AG04450 (cell line): ENCODE measurements at regions not wholly inside any gene's neighbourhood (a gene's known extent, or its start where the extent isn't known, plus 50 kb on each side); places are given as distances from the start of the nearest gene placed in this dataset.

Experiments
- CTCF ChIA-PET: fragments of 300-600, 350-600 bp; formaldehyde crosslinking; extraction: SDS; loops from one replicate; lab custom pipeline; 2022; ENCODE audit warnings: antibody characterized with exemption, inconsistent platforms; lab: Charles Lee
- POLR2A ChIA-PET: fragments of 350-600 bp; formaldehyde crosslinking; extraction: SDS; loops from one replicate; lab custom pipeline; 2021; ENCODE audit warnings: antibody characterized with exemption, inconsistent platforms; lab: Yijun Ruan, JAX
- DNase-seq: peaks from one replicate; pipeline ENCODE4 v3.0.0-alpha.2; 2011; ENCODE audit warnings: low read depth, low spot score
- H3K27ac ChIP-seq: one replicate; pipeline ENCODE4 v1.5.1; 2012; ENCODE audit warnings: low read depth, low read length, control low read depth
- H3K27me3 ChIP-seq: one replicate; pipeline ENCODE4 v1.6.0; 2012; ENCODE audit warnings: low read length; ENCODE audit not compliant: control insufficient read depth, insufficient read depth
- H3K4me3 ChIP-seq: 2 replicates; pipeline ENCODE4 v1.5.1; 2011; ENCODE audit warnings: mild to moderate bottlenecking, low read depth, low read length, control low read depth
- H3K9me3 ChIP-seq: 2 replicates; pipeline ENCODE4 v1.5.1; 2012; ENCODE audit warnings: low read length; ENCODE audit not compliant: control insufficient read depth, insufficient read depth
- CTCF ChIP-seq: IDR thresholded peaks from 2 replicates; pipeline ENCODE4 v1.5.1; 2011; ENCODE audit warnings: low read depth, low read length, control low read depth, inconsistent platforms

- no peak overlapping the region for H3K4me3 ChIP-seq
- H3K27ac ChIP-seq, result no peak overlapping the region
- DNase-seq, result no peak
- H3K27me3 ChIP-seq, result peaks cover 11% of the 10 kb centered on the region
- H3K9me3 ChIP-seq, result no peaks in the 10 kb centered on the region
- TF ChIP-seq CTCF, result no peak
- CTCF ChIA-PET, result no interaction called here
- POLR2A ChIA-PET, result no interaction called here
Observed at GRCh38 chr1:38274974-38275373, 228.4 kb upstream of the POU3F1 start.

GRCh38 chr1:38273196-38273804 is 226.7 kb upstream of the POU3F1 start:
- TF ChIP-seq CTCF, result no peak
- H3K27me3 ChIP-seq, result peaks cover 11% of the 10 kb centered on the region
- ChIA-PET POLR2A (no interaction called here), CTCF (interaction anchor here (0.6 kb wide), 1 partner anchor 79 kb away, joined by 3 read pairs; no protein-coding TSS in a partner anchor)
- H3K4me3 ChIP-seq, result no peak overlapping the region
- no peaks in the 10 kb centered on the region for H3K9me3 ChIP-seq
- no peak overlapping the region for H3K27ac ChIP-seq
- no peak for DNase-seq

GRCh38 chr1:38272515-38272914 is 225.9 kb upstream of the POU3F1 start:
- H3K4me3 ChIP-seq, result no peak overlapping the region
- no peak for DNase-seq
- CTCF ChIA-PET, result no interaction called here
- no peak for TF ChIP-seq CTCF
- H3K27ac ChIP-seq, result no peak overlapping the region
- POLR2A ChIA-PET, result no interaction called here
- H3K27me3 ChIP-seq, result peaks cover 11% of the 10 kb centered on the region
- no peaks in the 10 kb centered on the region for H3K9me3 ChIP-seq

GRCh38 chr1:38270849-38271633 is 224.4 kb upstream of the POU3F1 start:
- TF ChIP-seq CTCF, result no peak
- no peak overlapping the region for H3K4me3 ChIP-seq
- no peak overlapping the region for H3K27ac ChIP-seq
- H3K9me3 ChIP-seq, result no peaks in the 10 kb centered on the region
- POLR2A ChIA-PET, result no interaction called here
- DNase-seq, result no peak
- peaks cover 11% of the 10 kb centered on the region for H3K27me3 ChIP-seq
- CTCF ChIA-PET, result no interaction called here
